NCI-H1694 (cell line): ENCODE measurements at regions not wholly inside any gene's neighbourhood (a gene's known extent, or its start where the extent isn't known, plus 50 kb on each side); places are given as distances from the start of the nearest gene placed in this dataset.
"Not testable (repeated sequence)": the region's sequence is repeated elsewhere in the genome, so short reads cannot be mapped to it uniquely, and the experiment has no call there.

Source experiments
- DNase-seq: peaks from one replicate; lab custom pipeline; 2025; lab: John Stamatoyannopoulos, UW

DNA sequence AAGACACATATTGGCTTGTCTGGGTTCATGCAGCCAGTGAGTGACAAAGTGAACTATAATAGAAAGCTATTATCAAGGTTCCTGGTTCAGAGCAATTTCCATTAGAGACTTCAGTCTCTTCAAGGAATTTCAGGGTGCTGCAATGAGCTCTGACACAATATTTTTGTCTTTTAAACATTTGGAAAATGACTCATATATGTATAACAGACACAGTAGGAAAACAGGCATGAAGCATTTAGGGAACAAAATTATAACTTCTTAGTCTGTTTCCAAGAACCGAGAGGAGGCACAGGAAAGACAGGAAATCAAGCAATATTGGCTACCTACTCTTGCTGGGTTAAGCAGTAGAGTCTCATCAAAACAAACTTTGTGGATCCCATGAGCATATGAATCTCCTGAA is 170.4 kb downstream of the PTPRC start:
- no peak for DNase-seq

DNA sequence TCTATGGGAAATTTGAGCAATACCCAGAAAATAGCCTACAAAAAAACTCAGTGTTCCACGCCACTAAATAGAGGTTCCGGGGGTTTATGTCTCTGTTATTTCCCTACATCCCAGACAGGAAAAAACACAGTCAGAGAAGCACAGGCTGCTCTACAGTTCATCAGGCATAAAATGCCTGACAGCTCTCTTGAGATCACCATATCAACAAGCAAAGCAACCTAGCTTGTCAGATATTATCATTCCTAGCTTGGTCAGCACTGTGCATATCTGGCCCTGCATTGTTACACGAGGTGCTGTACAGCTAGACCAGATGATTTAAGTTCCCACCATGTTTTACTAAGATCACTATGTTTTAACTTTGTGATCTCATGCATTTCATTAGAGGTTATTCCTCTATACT is 172.6 kb downstream of the PTPRC start:
- no peak for DNase-seq

DNA sequence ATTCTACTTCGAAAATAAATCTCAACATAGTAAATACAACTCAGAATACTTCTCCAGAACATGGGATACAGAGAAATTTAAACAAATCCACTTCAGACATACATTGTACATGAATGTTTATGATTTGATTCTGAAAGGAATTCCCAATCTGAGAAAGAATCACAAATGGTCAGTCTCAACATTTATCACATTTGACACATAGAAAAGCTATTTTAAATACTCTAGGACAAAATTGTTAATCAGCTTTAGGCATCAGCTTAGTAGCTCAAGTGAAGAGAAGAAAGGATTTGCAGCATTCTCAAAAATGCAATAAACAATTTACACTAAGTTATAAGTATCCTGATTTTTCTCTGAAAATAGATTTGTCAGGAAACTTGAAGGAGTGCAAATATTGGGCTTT is 184.8 kb downstream of the PTPRC start:
- DNase-seq: no peak

DNA sequence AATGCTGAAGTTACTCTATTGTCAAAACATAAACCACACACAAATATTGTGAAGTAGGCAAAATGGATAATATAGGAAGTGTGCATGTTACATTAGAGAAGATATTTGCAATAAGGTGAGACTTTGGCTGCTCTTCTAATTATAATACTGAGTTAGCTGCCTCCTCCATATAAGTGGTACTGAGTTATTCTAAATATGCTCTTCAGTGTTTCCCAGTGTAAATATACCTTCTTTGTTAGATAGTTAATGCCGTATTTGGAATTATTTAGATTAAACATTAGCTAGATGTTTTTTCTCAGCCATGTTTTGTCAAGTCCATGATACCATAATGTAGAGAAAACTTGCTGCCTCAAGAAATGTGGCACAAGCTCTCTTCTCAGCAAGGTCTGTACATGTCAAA is 186.4 kb downstream of the PTPRC start:
- DNase-seq: no peak

DNA sequence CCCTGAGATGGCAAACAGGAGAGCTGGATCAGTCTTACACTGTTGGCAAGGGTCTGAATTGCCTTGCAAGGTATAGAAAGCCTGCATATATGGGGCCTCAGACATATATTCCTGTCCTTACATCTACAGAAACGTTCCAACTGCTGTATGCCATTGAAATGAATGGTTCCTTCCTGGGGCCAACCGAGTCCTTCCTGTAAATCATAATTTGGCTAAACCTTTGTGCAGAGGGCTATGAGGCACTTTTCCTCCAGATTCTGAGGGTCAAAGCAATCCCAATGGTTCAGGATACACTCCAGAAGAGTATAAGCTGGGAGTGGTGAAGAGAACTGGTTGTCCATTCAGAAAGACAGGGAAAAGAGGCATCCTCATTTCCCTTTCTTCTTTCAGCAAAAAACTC is 190.5 kb downstream of the PTPRC start:
- DNase-seq: no peak

DNA sequence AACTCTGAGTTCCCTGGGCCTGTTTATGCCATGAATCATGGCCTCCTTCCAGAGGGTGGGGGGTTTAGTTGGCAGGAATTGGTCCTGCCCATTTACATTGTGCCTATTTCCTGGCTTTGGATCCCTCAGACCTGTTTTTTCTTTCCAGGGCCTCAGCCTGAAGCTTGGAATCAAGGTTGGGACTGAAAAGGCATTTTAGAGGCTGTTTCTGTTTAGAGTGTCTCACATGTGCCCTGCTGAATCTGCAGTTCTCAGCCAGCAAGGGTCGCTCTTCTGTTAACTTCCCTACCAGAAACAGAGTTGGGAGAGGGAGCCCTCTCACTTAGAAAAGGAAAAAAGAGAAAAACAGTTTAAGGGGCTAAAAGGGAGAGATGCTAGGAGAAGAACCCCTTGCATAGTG is 191.1 kb downstream of the PTPRC start:
- DNase-seq: no peak

DNA sequence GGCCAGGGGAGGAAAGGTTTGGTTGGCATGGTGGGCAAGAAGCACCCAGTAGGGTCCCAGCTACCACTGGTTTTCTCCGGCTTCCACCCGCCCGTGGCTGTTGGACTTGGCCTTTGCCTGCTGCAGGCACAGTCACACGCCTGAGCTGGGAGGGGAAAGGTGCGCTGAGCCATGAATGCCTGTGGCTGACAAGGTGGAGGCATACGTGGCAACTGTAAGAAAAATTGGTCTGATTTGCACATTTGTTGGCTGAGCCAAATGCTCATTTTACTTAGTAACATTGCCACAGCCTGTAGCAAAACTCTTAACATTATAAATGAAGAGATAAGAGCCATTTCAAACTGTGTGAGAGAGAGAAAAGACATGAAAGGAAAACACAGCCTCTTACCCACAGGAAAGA is 191.6 kb downstream of the PTPRC start:
- DNase-seq: no peak

DNA sequence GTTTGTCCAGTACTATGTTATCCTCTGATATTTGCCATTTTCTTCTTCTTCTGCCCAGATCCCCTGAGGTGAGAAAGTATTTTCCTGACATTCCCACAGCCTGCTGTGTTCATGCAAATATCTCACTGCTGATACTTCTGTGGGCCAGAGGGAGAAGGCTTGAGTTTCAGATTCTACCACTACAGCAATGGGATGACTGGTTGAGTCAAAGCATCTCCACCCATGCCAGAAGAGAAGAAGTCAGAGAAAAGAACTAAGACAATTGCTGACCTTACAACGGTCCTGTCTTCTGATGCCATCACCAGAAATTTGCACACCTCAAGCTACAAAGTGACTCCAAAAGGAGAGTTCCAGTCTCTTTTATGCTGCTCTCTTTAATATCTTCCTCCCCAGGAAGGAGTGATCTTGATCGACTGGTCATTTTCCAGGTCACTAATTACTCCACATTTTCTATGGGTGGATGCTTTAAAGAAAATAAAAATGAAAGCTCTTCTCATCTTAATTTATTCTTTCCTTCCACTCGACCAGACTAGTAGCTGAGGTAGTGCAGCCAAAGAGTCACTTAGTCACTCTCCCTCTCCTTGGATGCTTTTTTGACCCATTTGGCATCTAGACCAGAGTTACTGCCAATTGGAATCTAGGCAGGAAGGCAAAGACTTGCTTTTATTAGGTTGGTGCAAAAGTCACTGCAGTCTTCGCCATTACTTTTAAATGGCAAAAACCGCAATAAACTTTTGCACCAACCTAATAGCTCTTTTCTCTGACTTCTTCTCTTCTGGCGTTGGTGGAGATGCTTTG is 195.1 kb downstream of the PTPRC start:
- DNase-seq: no peak

DNA sequence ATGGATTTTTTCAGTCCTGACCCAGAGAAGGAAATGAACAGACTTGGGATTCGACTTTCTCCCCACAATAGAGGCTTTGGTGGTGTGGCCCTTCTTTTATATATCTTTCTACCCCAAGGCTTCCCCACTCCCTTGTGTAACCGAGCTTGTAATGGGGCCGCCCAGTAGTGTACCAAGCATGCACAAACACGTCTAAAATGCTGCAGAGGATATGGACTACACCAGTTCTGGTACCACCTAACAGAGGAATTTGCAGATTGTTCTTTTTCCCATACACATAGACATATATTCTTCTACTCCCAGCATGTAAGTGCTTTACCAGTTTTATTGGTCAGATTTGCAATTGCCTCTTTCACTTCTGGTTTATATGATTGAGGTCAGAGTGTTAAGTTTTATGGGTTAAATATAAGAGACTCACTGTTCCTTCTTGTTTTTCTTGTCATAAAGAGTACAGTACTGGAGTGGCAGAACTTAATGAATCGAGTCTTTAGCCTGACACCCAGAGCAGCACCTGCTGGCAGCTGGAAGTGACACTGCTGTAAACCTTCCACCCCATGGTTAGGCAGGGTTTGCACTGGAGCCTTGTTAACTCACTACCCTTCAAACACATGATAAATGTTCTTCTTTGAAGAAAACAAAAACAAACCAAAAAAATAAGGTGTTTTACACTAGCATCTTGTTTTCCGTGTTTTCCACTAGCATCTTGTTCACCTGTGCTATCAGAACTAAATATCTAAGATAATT is 198.6 kb downstream of the PTPRC start:
- DNase-seq: no peak

DNA sequence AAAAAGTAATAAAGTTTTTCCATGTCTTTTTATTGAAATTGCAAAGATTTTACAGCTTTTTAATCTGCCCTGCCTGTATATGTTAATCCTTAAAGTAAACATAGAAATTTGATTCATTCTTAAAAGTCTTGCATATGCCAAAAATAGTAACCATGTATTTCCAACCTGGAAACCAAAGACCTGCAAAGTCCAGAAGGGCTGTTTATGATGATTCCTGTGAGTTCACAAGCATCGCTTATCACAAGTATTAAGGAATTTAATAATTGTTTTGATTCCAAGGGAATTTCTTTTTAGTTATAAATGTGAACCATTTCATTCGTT is 199.1 kb downstream of the PTPRC start:
- no peak for DNase-seq

DNA sequence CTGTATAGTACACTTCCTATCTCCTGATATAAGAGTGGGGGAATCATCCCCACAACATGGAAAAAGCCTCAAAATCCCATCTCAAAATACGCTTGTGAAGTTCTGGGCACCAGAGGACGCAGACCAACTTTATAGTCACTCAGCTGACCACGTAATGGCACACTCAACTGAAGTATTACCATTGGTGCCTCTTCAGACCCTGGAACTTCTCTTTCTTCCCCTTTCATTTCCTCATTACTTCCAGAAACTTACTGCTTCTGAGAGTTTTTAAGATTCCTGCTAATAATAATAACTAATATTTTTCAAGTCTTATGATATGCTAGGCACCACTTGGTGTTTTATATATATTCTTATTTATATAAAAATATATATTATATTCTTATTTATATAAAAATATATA is 202.6 kb downstream of the PTPRC start:
- no peak for DNase-seq

DNA sequence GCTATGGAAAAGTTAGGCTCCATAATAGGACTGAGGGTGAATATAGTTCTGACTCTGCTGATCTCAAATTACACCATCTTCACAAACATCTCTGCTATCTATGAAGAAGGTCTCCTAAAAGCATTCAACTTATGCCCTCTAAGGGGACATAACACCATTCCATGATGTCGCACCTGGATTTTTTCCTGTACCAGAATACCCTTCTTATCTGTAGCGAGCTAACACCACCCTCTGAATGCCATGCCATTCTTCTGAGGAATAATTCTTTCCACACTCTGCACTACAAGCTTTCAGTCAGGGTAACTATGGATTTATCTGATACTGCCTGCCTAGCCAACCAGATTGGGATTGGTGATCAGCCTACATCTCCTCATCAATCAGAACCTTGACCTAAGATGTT is 203.8 kb downstream of the PTPRC start:
- no peak for DNase-seq

DNA sequence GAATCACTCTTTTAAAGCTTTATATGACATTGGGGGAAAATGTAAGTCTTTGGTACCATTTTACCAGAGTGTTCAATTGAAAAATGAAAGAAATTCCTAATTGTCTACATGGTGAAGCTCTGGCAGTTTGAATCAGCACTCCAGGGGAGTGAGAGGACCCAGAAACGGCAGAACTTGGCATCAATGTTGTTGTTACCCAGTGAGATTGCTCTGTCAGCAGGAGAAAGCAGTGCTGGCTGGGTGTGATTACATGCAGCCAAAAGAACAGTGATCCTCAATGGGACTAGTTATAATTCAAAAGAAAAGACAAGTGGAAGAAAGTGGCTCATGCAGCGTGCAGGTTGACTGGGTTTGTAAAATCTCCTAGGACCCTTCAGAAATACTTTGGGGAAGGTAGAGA is 206.4 kb downstream of the PTPRC start:
- no peak for DNase-seq

DNA sequence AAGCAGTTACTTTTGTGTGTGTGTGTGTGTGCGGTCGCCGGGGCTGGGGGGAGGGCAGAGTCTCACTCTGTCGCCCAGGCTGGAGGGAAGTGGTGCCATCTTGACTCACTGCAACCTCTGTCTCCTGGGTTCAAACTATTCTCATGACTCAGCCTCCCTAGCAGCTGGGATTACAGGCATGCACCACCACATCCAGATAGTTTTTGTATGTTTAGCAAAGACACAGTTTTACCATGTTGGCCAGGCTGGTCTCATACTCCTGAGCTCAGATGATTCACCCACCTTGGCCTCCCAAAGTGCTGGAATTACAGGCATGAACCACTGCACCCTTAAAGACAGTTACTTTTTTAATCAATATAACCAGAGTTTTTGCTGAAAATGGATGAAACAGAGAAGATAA is 207.0 kb downstream of the PTPRC start:
- DNase-seq: no peak

DNA sequence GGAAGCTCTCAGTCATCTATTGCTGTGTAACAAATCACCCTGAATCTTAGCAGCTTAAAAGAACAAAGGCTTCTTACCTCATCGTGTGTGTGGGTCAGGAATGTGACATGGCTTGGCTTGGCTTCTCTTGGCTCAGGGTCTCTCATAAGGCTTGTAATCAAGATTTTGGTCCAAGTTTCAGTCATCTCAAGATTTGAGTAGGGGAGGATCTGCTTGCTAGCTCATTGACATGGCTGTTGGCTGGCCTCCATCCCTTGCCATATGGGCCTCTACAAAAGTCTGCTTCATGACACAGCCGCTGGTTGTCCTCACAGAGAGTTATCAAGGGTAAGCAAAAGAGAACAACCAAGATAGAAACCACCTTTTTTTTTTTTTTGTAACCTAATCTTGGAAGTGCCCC is 207.7 kb downstream of the PTPRC start:
- DNase-seq: no peak

DNA sequence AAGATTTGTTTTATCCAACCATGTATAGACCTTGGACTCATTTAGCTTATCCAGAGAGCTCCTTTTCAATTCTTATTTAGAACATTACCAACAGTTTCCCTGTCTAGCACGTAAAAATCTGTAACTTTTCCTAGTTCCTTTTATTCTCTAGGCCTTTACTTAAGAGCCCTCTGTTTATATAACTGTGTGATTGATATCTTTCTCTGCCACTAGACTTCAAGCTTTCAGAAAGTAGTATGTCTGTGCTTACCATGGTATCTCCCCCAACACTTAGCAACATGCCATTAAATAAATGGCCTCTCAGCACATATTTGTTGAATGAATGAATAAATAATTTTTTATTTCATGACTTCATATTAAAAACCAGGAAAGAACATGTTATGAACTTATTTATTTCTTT is 209.4 kb downstream of the PTPRC start:
- DNase-seq: no peak

DNA sequence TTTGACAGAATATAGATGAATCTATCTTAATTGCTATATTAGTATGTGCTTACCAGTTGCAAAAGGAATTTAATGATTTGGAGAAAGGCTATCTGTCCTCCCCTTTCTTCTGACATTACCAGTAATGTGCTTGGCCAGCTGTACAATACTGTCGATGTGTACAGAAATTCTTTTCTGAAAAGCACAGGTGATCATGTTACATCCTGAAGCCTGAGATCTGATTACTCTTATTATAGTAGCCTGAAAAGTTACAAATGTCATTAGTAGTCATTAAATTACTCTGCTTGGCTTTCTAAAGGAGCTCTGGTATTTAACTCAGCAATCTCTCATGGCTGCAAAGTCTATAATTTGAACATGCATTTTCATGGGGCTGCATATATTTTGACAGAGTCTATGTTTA is 209.8 kb downstream of the PTPRC start:
- no peak for DNase-seq

DNA sequence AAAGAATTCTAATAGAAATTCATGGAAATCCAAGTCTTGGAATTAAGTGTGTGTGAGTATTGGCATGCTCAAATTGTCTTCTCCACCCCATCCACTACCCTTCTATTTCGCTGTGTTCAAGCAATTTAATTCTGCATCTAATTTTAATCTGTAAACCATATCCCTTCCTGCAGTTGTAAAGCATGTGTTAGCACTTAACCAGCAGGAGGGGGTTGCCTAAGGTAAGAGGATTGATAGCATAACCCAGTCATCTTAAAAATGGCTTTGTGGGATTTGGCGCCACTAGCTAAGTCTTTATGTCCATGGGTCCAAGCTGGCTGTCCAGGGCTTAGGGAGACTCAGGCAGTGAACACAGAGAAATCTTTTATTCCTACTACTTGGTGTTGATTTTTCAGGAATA is 210.3 kb downstream of the PTPRC start:
- DNase-seq: no peak

DNA sequence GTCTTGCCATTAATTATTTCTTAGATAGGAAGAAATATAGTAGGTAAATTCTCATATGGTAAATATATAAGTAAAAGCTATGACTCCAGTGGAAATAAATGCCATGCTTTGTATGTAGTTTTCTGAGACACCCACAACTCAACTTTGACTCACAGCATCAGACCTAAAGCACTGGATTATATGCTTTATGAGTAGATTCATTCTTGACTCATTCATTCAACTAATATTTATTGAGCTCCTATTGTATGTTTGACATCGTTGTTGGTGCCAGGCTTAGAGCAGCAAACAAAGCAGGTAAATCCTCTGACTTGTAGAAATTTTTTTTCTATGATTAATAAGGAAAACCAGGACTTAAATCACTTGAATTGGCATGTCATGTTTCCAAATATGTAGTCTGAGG is 211.4 kb downstream of the PTPRC start:
- DNase-seq: no peak

DNA sequence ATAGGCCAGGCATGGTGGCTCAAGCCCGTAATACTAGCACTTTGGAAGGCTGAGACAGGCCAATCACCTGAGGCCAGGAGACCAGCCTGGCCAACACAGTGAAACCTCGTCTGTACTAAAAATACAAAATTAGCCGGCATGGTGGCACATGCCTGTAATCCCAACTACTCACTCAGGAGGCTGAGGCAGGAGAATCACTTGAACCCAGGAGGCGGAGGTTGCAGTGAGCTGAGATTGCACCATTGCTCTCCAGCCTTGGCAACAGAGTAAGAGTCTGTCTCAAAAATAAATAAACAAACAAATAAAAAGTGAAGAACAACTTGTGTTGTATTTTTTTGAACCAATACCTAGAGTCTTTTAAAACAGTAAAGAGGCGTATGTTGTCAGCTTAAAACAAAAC is 212.1 kb downstream of the PTPRC start:
- not testable (repeated sequence) for DNase-seq

DNA sequence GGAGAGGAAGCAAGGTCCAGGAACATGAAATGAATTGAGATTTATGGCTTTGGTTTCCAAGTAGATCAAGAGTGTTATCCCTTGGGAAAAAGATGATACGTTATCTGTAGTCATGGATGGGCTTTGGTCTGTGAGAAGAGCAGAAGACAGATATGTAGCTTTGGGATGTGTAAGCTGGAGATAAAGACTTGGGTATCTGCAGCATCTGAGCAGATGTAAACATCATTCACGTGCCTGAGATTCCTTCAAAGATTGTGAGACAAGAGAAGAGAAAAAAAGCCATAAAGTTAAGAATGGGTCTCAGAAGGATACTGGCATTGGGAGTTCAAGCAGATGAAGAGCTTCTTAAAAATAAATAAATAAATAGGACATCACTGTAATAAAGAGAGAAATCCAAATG is 217.8 kb downstream of the PTPRC start:
- no peak for DNase-seq

DNA sequence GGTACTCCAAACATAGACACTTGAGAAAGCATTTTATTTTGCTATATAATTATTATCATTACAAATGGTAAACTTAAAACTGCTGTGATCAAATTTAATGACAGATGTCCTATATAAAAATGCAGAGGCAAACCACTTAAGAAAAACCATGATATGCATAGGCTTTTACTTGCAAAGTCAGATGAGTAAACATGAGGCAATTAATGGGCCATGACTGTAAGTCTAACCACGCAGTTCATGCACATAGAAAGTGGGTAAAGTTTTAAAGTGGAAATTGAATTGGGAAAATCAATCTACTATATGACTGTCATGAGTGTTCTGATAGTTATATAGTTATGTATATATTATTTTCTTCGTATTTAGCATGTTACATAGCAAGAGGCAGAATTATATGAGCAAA is 219.2 kb downstream of the PTPRC start:
- no peak for DNase-seq

DNA sequence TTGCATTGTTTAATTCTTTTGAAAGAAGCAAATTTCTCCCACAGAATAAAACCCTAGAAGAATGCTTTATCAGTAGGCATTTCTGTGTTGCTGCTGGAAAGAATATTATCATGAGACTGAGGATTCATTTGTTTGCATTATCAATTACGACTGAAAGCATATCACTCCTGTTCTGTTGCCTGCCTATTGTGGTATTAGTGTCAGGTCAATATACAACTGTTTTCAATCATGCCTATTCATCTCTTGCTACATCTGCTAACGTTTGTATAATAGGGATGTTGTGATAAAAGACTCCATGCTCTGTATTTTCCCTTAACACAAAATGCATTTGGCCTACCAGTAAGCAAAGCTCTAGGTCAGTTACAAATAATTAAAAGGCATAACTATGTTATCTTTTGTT is 221.5 kb downstream of the PTPRC start:
- no peak for DNase-seq

DNA sequence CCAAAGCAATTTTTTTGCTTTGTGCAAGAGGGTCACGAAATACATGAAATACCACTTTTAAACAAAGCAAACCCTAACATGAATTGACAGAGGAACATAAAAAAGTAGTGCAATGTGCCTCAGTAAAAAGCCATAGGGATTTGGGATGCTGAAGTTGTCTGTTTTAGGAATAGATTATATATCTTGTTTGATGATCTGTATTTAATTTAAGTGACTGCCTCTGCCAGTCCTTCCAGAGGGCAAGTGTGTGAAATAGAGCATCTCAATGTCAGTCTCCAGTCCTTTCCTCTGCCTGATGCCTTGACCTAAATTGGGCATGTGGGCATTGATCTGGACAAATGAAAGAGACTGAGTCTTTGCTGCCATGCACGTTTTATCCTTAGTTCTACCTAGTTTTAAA is 222.8 kb downstream of the PTPRC start:
- no peak for DNase-seq
